Fibroblast of lung (primary cell): ENCODE measurements at regions not wholly inside any gene's neighbourhood (a gene's known extent, or its start where the extent isn't known, plus 50 kb on each side); places are given as distances from the start of the nearest gene placed in this dataset.

Experiments
- DNase-seq, 2 donors: peaks; one replicate each; pipeline versions ENCODE4 v3.0.0 to v3.0.0-alpha.2; 2010; ENCODE audit warnings: low read depth in 2 of 2
- H2AFZ ChIP-seq: 2 replicates; pipeline ENCODE4 v1.5.1; 2012; ENCODE audit warnings: low read length, control low read depth, inconsistent platforms
- H3K27ac ChIP-seq: 2 replicates; pipeline ENCODE4 v1.5.1; 2011; ENCODE audit warnings: low read length, control low read depth; ENCODE audit not compliant: insufficient read depth
- H3K27me3 ChIP-seq: 2 replicates; pipeline ENCODE4 v1.5.1; 2011; ENCODE audit warnings: mild to moderate bottlenecking, low read length; ENCODE audit not compliant: control insufficient read depth, insufficient read depth
- H3K36me3 ChIP-seq: 2 replicates; pipeline ENCODE4 v1.5.1; 2011; ENCODE audit warnings: low read length; ENCODE audit not compliant: control insufficient read depth, insufficient read depth
- H3K4me1 ChIP-seq: 2 replicates; pipeline ENCODE4 v1.5.1; 2011; ENCODE audit warnings: low read length; ENCODE audit not compliant: control insufficient read depth, insufficient read depth; ENCODE audit errors: extremely low read depth
- H3K4me2 ChIP-seq: 2 replicates; pipeline ENCODE4 v1.5.1; 2011; ENCODE audit warnings: low read length, control low read depth; ENCODE audit not compliant: insufficient read depth; ENCODE audit errors: extremely low read depth
- H3K4me3 ChIP-seq, 4 experiments: fragments of 200-600 bp in 1 of 4; sonication (generic) in 1 of 4; replicated peaks in 1 of 4; 2 replicates each; pipeline ENCODE4 v1.5.1; 2011 to 2016; ENCODE audit warnings: low read length in 4 of 4, low read depth in 3 of 4, mild to moderate bottlenecking in 3 of 4, control low read depth in 2 of 4, inconsistent platforms in 1 of 4, mixed read lengths in 1 of 4; ENCODE audit not compliant: insufficient read depth in 1 of 4; ENCODE audit errors: control extremely low read depth in 1 of 4
- H3K79me2 ChIP-seq: 2 replicates; pipeline ENCODE4 v1.5.1; 2012; ENCODE audit warnings: mild to moderate bottlenecking, low read length, inconsistent platforms; ENCODE audit not compliant: control insufficient read depth, insufficient read depth
- H3K9ac ChIP-seq: 2 replicates; pipeline ENCODE4 v1.5.1; 2011; ENCODE audit warnings: mild to moderate bottlenecking, low read length, control low read depth; ENCODE audit not compliant: insufficient read depth
- H3K9me3 ChIP-seq: 2 replicates; pipeline ENCODE4 v1.5.1; 2012; ENCODE audit warnings: low read depth, low read length; ENCODE audit not compliant: control insufficient read depth, insufficient read depth
- H4K20me1 ChIP-seq: 2 replicates; pipeline ENCODE4 v1.5.1; 2011; ENCODE audit warnings: low read length; ENCODE audit not compliant: control insufficient read depth, insufficient read depth; ENCODE audit errors: extremely low read depth
- CTCF ChIP-seq, 2 donors: IDR thresholded peaks in 1 of 2; conservative IDR thresholded peaks in 1 of 2; 1 replicate in 1 of 2; 2 replicates in 1 of 2; pipeline ENCODE4 v1.5.1; 2011 to 2012; ENCODE audit warnings: low read length in 2 of 2, control low read depth in 1 of 2, inconsistent platforms in 1 of 2, low read depth in 1 of 2, mild to moderate bottlenecking in 1 of 2
- EZH2 ChIP-seq: IDR thresholded peaks from 2 replicates; pipeline ENCODE4 v1.5.1; 2012; ENCODE audit warnings: low read length, control low read depth, mild to moderate bottlenecking; ENCODE audit errors: missing control alignments

DNA sequence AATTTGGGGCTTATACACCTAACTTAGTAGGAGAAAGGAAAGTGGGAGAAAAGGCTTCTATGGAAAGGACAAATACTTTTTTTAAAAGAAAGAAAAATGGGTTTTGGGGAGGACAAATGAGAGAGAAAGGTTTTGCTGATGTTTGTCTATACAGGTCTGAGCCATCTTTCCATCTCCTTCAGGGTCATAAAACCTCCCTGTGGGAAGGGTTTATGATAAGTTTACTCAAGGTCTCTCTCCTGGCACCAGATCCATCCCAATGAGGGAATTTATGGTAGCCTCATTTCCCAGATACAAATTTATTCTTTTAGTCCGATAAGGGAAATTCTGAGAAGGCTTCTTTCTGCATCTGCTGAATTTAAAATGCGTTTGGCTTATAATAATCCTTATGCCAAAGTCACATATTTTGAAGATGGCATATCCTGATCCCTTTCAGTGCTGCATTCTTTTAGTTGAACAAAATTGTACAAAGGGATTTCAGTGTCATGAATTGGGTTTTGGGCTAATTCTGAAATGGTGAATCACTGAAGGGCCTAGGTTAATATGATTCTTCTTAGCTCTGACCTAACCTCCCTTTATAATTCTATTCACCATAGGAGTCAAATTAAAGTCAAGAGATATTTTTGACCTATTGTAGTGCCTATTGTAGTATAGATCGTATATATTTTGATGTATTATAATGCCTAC is 173.5 kb upstream of the DYRK2 start:
- no peaks in the 10 kb centered on the region for H3K36me3 ChIP-seq
- H3K4me2 ChIP-seq, result no peak overlapping the region
- H3K9me3 ChIP-seq, result no peaks in the 10 kb centered on the region
- H3K9ac ChIP-seq, result no peak overlapping the region
- no peaks in the 10 kb centered on the region for H3K27me3 ChIP-seq
- H2AFZ ChIP-seq, result no peak overlapping the region
- H3K27ac ChIP-seq, result no peak overlapping the region
- no peaks in the 10 kb centered on the region for H3K4me1 ChIP-seq
- H4K20me1 ChIP-seq, result no peaks in the 10 kb centered on the region
- H3K79me2 ChIP-seq, result no peaks in the 10 kb centered on the region
- TF ChIP-seq EZH2 (no peak), CTCF (conservative IDR thresholded peaks at IDR 0.05 in 1 of 2, IDR thresholded peaks at IDR 0.05 in 1 of 2; ENCODE audit: low read depth in 1 of 2, low read length in 2 of 2) (no peak)
- DNase-seq, result peak in 1 of 2 donors; percentile 22
- H3K4me3 ChIP-seq, result no peak overlapping the region

GRCh38 chr12:67475725-67476124 is 172.8 kb upstream of the DYRK2 start:
- no peak overlapping the region for H3K9ac ChIP-seq
- no peak overlapping the region for H2AFZ ChIP-seq
- no peaks in the 10 kb centered on the region for H3K36me3 ChIP-seq
- H3K79me2 ChIP-seq, result no peaks in the 10 kb centered on the region
- no peaks in the 10 kb centered on the region for H3K4me1 ChIP-seq
- DNase-seq, result no peak
- no peak overlapping the region for H3K4me2 ChIP-seq
- H3K9me3 ChIP-seq, result no peaks in the 10 kb centered on the region
- no peak for TF ChIP-seq EZH2
- TF ChIP-seq CTCF (conservative IDR thresholded peaks at IDR 0.05 in 1 of 2, IDR thresholded peaks at IDR 0.05 in 1 of 2; ENCODE audit: low read depth in 1 of 2, low read length in 2 of 2), result no peak
- no peaks in the 10 kb centered on the region for H3K27me3 ChIP-seq
- H3K4me3 ChIP-seq, result no peak overlapping the region
- no peak overlapping the region for H3K27ac ChIP-seq
- no peaks in the 10 kb centered on the region for H4K20me1 ChIP-seq

DNA sequence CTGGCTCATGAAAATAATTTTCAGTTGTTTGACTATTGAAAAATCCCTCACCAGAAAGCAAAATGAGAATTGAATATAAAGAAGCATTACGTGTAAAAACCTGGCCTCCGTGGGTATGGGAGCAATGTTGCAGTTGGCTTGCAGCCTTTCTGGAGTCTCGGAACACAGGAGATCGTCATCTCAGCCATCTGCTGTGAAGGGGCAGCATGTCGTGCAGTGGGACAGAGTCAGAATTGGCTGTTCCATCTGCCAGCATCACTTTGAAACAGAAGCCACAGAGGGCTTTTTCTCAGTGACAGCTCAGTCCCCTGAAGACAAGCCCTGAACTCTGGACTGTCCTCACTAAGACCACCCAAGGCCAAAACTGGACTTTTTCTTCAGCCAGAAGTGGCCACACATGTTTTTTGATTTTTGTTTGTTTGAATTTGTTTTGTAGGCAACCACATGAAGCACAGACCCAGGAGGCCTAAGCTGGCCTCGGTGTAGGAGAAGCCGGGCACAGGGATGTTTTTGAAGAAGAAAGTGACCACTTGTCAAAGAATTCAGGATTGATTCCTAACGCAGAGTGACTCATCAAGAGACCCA is 170.8 kb upstream of the DYRK2 start:
- no peaks in the 10 kb centered on the region for H3K9me3 ChIP-seq
- TF ChIP-seq CTCF (conservative IDR thresholded peaks at IDR 0.05 in 1 of 2, IDR thresholded peaks at IDR 0.05 in 1 of 2; ENCODE audit: low read depth in 1 of 2, low read length in 2 of 2) (no peak), EZH2 (no peak)
- no peaks in the 10 kb centered on the region for H3K4me1 ChIP-seq
- no peaks in the 10 kb centered on the region for H3K79me2 ChIP-seq
- peaks cover 3% of the 10 kb centered on the region for H3K27me3 ChIP-seq
- H3K36me3 ChIP-seq, result no peaks in the 10 kb centered on the region
- H3K4me3 ChIP-seq, result no peak overlapping the region
- H3K9ac ChIP-seq, result no peak overlapping the region
- H3K27ac ChIP-seq, result no peak overlapping the region
- H3K4me2 ChIP-seq, result no peak overlapping the region
- H2AFZ ChIP-seq, result no peak overlapping the region
- no peak for DNase-seq
- H4K20me1 ChIP-seq, result no peaks in the 10 kb centered on the region
